ENCODE measurements at regions not wholly inside any gene's neighbourhood (a gene's known extent, or its start where the extent isn't known, plus 50 kb on each side); places are given as distances from the start of the nearest gene placed in this dataset.

GRCh38 chr4:123615901-123616300 is 219.3 kb downstream of the SPRY1 start:
- peaks cover 0 to 7% (median 3%) of the 10 kb centered on the region in 3 donors for H3K4me1 ChIP-seq (ENCODE audit: control insufficient read depth in 2 of 3, insufficient read depth in 2 of 3, low read depth in 1 of 3, low read length in 3 of 3)
- no peak for FAIRE-seq

GRCh38 chr4:123616951-123617461 is 220.4 kb downstream of the SPRY1 start:
- H3K4me3 ChIP-seq (ENCODE audit: low read length in 3 of 3) = no peak overlapping the region
- H3K9me3 ChIP-seq (ENCODE audit: control insufficient read depth in 2 of 3, insufficient read depth in 1 of 3, low read length in 3 of 3) = no peaks in the 10 kb centered on the region
- no peaks in the 10 kb centered on the region for H3K27me3 ChIP-seq (ENCODE audit: control insufficient read depth, insufficient read depth, low read length)
- TF ChIP-seq CTCF (IDR thresholded peaks at IDR 0.05; ENCODE audit: borderline replicate concordance, extremely low read depth, insufficient read depth) = no peak
- FAIRE-seq (peak; percentile 15), DNase-seq (peak in 4 of 5 donors; percentile 46 to 94 (median 78))
- intact Hi-C loops (cut with DNase I) = no loop called here
- peaks cover 0 to 7% (median 3%) of the 10 kb centered on the region in 3 donors for H3K4me1 ChIP-seq (ENCODE audit: control insufficient read depth in 2 of 3, insufficient read depth in 2 of 3, low read depth in 1 of 3, low read length in 3 of 3)
- no peaks in the 10 kb centered on the region for H3K36me3 ChIP-seq (ENCODE audit: control insufficient read depth in 2 of 3, insufficient read depth in 3 of 3, low read length in 3 of 3)
- peak overlapping the region in 1 of 2 donors; percentile 69 for H3K27ac ChIP-seq (ENCODE audit: low read depth in 2 of 2, low read length in 2 of 2)
- no peak overlapping the region for H3K9ac ChIP-seq (ENCODE audit: low read length in 3 of 3)

More at GRCh38 chr4:123615901-123616300, 219.3 kb downstream of the SPRY1 start:
- H3K9ac ChIP-seq (ENCODE audit: low read length in 3 of 3) = no peak overlapping the region
- H3K36me3 ChIP-seq (ENCODE audit: control insufficient read depth in 2 of 3, insufficient read depth in 3 of 3, low read length in 3 of 3) = no peaks in the 10 kb centered on the region
- no peaks in the 10 kb centered on the region for H3K9me3 ChIP-seq (ENCODE audit: control insufficient read depth in 2 of 3, insufficient read depth in 1 of 3, low read length in 3 of 3)
- no peaks in the 10 kb centered on the region for H3K27me3 ChIP-seq (ENCODE audit: control insufficient read depth, insufficient read depth, low read length)
- H3K27ac ChIP-seq (ENCODE audit: low read depth in 2 of 2, low read length in 2 of 2) = no peak overlapping the region
- H3K4me3 ChIP-seq (ENCODE audit: low read length in 3 of 3) = no peak overlapping the region
- DNase-seq = no peak
- intact Hi-C loops (cut with DNase I) = no loop called here
- no peak for TF ChIP-seq CTCF (IDR thresholded peaks at IDR 0.05; ENCODE audit: borderline replicate concordance, extremely low read depth, insufficient read depth)

DNA sequence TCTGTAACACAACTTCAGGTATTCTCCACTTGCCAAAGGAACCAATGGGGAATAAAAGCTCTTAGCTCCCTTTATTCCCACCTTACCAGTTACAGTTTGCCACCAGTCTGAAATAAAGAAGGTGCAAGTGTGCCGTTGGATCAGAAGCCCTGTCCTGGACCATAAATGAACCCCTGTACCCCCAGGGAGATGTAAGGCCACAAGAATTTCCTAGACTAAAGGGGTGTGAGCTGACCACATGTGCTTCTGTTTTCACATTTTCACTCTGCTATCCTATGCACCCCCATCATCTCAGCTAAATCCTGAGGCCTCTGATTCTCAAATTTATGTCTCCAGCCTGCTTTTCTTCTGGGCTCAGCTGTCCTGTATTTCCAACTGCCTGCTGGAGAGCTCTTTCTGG is 221.2 kb downstream of the SPRY1 start:
- FAIRE-seq (no peak), DNase-seq (no peak)
- intact Hi-C loops (cut with DNase I) = no loop called here
- Histone ChIP-seq H3K4me3 (ENCODE audit: low read length in 3 of 3) (no peak overlapping the region), H3K4me1 (ENCODE audit: control insufficient read depth in 2 of 3, insufficient read depth in 2 of 3, low read depth in 1 of 3, low read length in 3 of 3) (peaks cover 0 to 7% (median 3%) of the 10 kb centered on the region in 3 donors), H3K9ac (ENCODE audit: low read length in 3 of 3) (no peak overlapping the region), H3K27ac (ENCODE audit: low read depth in 2 of 2, low read length in 2 of 2) (peak overlapping the region in 1 of 2 donors; percentile 69), H3K9me3 (ENCODE audit: control insufficient read depth in 2 of 3, insufficient read depth in 1 of 3, low read length in 3 of 3) (no peaks in the 10 kb centered on the region), H3K36me3 (ENCODE audit: control insufficient read depth in 2 of 3, insufficient read depth in 3 of 3, low read length in 3 of 3) (no peaks in the 10 kb centered on the region), H3K27me3 (ENCODE audit: control insufficient read depth, insufficient read depth, low read length) (no peaks in the 10 kb centered on the region)
- TF ChIP-seq CTCF (IDR thresholded peaks at IDR 0.05; ENCODE audit: borderline replicate concordance, extremely low read depth, insufficient read depth) = no peak

DNA sequence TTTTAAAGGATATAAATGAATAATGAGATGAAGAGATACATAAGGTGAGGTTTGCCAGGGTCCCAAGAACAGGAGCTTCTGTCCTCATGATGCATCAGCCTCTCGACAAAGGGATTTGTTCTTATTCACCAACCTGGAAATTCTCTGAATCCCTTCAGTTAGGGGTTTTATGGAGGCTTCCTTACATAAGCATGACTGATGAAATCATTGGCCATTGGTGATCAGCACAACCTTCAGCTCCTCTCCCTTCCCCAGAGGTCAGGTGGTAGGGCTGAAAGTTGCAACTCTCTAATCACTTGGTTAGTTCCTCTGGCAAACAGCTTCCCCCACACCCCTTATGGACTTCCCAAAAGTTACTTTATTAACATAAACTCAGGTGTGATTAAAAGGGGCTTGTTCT is 222.0 kb downstream of the SPRY1 start:
- DNase-seq = no peak
- no peaks in the 10 kb centered on the region for H3K9me3 ChIP-seq (ENCODE audit: control insufficient read depth in 2 of 3, insufficient read depth in 1 of 3, low read length in 3 of 3)
- no peak overlapping the region for H3K4me3 ChIP-seq (ENCODE audit: low read length in 3 of 3)
- FAIRE-seq = no peak
- no peak overlapping the region for H3K27ac ChIP-seq (ENCODE audit: low read depth in 2 of 2, low read length in 2 of 2)
- H3K36me3 ChIP-seq (ENCODE audit: control insufficient read depth in 2 of 3, insufficient read depth in 3 of 3, low read length in 3 of 3) = no peaks in the 10 kb centered on the region
- peaks cover 0 to 7% (median 3%) of the 10 kb centered on the region in 3 donors for H3K4me1 ChIP-seq (ENCODE audit: control insufficient read depth in 2 of 3, insufficient read depth in 2 of 3, low read depth in 1 of 3, low read length in 3 of 3)
- TF ChIP-seq CTCF (IDR thresholded peaks at IDR 0.05; ENCODE audit: borderline replicate concordance, extremely low read depth, insufficient read depth) = no peak
- H3K27me3 ChIP-seq (ENCODE audit: control insufficient read depth, insufficient read depth, low read length) = no peaks in the 10 kb centered on the region
- intact Hi-C loops (cut with DNase I) = no loop called here
- H3K9ac ChIP-seq (ENCODE audit: low read length in 3 of 3) = no peak overlapping the region
